ENCODE measurements at regions not wholly inside any gene's neighbourhood (a gene's known extent, or its start where the extent isn't known, plus 50 kb on each side); places are given as distances from the start of the nearest gene placed in this dataset.

DNA sequence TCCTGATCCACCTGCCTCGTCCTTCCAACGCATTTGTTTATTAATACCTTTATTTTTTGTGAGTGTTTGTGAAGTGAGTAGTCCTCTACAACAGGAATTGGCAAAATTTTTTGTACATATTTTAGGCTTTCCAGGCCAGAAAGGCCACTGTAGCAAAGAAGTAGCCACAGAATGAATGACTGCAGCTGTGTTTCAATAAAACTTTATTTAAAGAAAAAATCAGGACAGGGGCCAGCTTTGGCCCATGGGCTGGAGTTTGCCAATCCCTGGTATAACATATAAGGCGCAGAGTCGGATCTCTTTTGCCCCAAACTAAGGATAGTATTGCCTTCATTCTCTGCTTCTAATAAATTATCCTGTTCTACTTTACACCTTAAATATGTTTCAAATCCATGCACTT is 198.0 kb upstream of the COX10 start:
- intact Hi-C loops (cut with DNase I; ENCODE audit: low total_unique reads) = no loop called here
- Histone ChIP-seq H3K36me3 (no peaks in the 10 kb centered on the region), H3K9me3 (no peaks in the 10 kb centered on the region), H3K27me3 (no peaks in the 10 kb centered on the region), H3K4me1 (no peaks in the 10 kb centered on the region), H3K4me3 (no peak overlapping the region), H3K27ac (no peak overlapping the region)
- no peak for DNase-seq (ENCODE audit: low spot score in 2 of 2)
- TF ChIP-seq, protein P1, sequence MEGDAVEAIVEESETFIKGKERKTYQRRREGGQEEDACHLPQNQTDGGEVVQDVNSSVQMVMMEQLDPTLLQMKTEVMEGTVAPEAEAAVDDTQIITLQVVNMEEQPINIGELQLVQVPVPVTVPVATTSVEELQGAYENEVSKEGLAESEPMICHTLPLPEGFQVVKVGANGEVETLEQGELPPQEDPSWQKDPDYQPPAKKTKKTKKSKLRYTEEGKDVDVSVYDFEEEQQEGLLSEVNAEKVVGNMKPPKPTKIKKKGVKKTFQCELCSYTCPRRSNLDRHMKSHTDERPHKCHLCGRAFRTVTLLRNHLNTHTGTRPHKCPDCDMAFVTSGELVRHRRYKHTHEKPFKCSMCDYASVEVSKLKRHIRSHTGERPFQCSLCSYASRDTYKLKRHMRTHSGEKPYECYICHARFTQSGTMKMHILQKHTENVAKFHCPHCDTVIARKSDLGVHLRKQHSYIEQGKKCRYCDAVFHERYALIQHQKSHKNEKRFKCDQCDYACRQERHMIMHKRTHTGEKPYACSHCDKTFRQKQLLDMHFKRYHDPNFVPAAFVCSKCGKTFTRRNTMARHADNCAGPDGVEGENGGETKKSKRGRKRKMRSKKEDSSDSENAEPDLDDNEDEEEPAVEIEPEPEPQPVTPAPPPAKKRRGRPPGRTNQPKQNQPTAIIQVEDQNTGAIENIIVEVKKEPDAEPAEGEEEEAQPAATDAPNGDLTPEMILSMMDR (IDR thresholded peaks at IDR 0.05) = no peak
- TF ChIP-seq POLR2AphosphoS5 (IDR thresholded peaks at IDR 0.05) (no peak), POLR2A (IDR thresholded peaks at IDR 0.05) (no peak)

GRCh38 chr17:13874134-13874533 is 195.2 kb upstream of the COX10 start:
- intact Hi-C loops (cut with DNase I; ENCODE audit: low total_unique reads) = no loop called here
- H3K27me3 ChIP-seq = no peaks in the 10 kb centered on the region
- TF ChIP-seq POLR2A (IDR thresholded peaks at IDR 0.05) = no peak
- TF ChIP-seq, protein P1 (IDR thresholded peaks at IDR 0.05) = no peak
- TF ChIP-seq POLR2AphosphoS5 (IDR thresholded peaks at IDR 0.05) = no peak
- no peaks in the 10 kb centered on the region for H3K4me1 ChIP-seq
- no peak overlapping the region for H3K4me3 ChIP-seq
- no peak overlapping the region for H3K27ac ChIP-seq
- no peaks in the 10 kb centered on the region for H3K9me3 ChIP-seq
- no peaks in the 10 kb centered on the region for H3K36me3 ChIP-seq
- no peak for DNase-seq (ENCODE audit: low spot score in 2 of 2)

DNA sequence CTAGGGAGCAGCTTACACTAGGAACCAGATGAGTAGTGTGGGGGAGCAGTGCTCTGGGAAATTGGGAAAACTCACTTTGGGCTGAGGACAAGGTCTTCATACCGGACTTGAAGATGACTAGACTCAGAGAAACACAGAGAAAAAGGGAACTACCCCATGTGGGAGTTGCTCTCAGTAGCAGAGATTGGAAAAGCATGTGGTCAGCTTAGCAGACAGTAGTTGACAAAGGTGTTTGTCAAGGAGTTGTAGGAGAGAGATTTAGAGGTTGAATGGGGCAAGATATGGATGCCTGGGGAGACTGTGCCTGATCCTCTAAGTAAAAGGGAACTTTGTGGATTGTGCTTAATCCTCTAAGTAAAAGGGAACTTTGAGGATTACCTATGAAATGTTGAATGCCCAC is 194.5 kb upstream of the COX10 start:
- Histone ChIP-seq H3K4me1 (no peaks in the 10 kb centered on the region), H3K27ac (no peak overlapping the region), H3K9me3 (no peaks in the 10 kb centered on the region), H3K36me3 (no peaks in the 10 kb centered on the region), H3K4me3 (no peak overlapping the region), H3K27me3 (no peaks in the 10 kb centered on the region)
- no peak for DNase-seq (ENCODE audit: low spot score in 2 of 2)
- intact Hi-C loops (cut with DNase I; ENCODE audit: low total_unique reads) = no loop called here
- TF ChIP-seq POLR2AphosphoS5 (IDR thresholded peaks at IDR 0.05) (no peak), POLR2A (IDR thresholded peaks at IDR 0.05) (no peak)
- TF ChIP-seq, protein P1 (IDR thresholded peaks at IDR 0.05) = no peak

DNA sequence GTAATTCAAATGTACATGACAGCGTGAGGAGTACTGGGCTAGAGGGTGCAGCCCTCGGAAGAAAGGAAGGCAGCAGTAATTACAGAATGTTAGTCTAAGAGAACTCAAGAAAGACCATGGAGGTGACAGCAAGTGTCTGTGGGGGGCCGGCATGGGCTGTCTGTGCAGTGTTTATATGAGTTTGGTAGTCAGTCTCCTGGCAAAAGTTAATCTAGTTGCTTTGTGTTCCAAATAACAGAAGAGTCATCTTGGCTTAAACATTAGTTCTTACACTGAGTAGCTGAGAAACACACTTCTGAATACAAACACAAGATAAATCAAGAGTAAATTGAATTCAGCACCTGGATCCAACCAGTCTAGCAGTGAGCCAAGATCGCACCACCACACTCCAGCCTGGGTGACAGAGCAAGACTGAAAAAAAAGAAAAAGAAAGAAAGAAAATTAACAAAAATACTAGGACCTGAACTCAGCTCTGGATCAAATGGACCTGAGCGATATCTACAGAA is 189.3 kb upstream of the COX10 start:
- Histone ChIP-seq H3K9me3 (no peaks in the 10 kb centered on the region), H3K4me3 (no peak overlapping the region), H3K27ac (no peak overlapping the region), H3K27me3 (no peaks in the 10 kb centered on the region), H3K4me1 (no peaks in the 10 kb centered on the region), H3K36me3 (no peaks in the 10 kb centered on the region)
- TF ChIP-seq, protein P1 (IDR thresholded peaks at IDR 0.05) = no peak
- TF ChIP-seq POLR2A (IDR thresholded peaks at IDR 0.05) (no peak), POLR2AphosphoS5 (IDR thresholded peaks at IDR 0.05) (no peak)
- no peak for DNase-seq (ENCODE audit: low spot score in 2 of 2)
- intact Hi-C loops (cut with DNase I; ENCODE audit: low total_unique reads) = no loop called here

- Histone ChIP-seq H3K27ac (no peak overlapping the region), H3K27me3 (no peaks in the 10 kb centered on the region), H3K9me3 (no peaks in the 10 kb centered on the region), H3K4me1 (no peaks in the 10 kb centered on the region), H3K36me3 (no peaks in the 10 kb centered on the region), H3K4me3 (no peak overlapping the region)
- DNase-seq (ENCODE audit: low spot score in 2 of 2) = no peak
- TF ChIP-seq POLR2AphosphoS5 (IDR thresholded peaks at IDR 0.05) = no peak
- no peak for TF ChIP-seq POLR2A (IDR thresholded peaks at IDR 0.05)
- TF ChIP-seq, protein P1 (IDR thresholded peaks at IDR 0.05) = no peak
- intact Hi-C loops (cut with DNase I; ENCODE audit: low total_unique reads) = no loop called here
Measured at GRCh38 chr17:13883659-13884058, 185.6 kb upstream of the COX10 start.
